Type B pancreatic cell (in vitro differentiated cells): ENCODE measurements at regions not wholly inside any gene's neighbourhood (a gene's known extent, or its start where the extent isn't known, plus 50 kb on each side); places are given as distances from the start of the nearest gene placed in this dataset.

Experiments
- DNase-seq: peaks from one replicate; pipeline ENCODE4 v3.0.0; 2021; ENCODE audit warnings: mixed read lengths; ENCODE audit not compliant: unreplicated experiment; ENCODE audit errors: extremely low spot score
- H3K27ac Mint-ChIP-seq: 2 replicates; pipeline ENCODE4 v1.8.0; 2021; ENCODE audit warnings: mild to moderate bottlenecking, mixed read lengths
- H3K27me3 Mint-ChIP-seq: 2 replicates; pipeline ENCODE4 v1.8.0; 2021; ENCODE audit warnings: mixed read lengths
- H3K36me3 Mint-ChIP-seq: 2 replicates; pipeline ENCODE4 v1.8.0; 2021; ENCODE audit warnings: mixed read lengths
- H3K4me1 Mint-ChIP-seq: one replicate; pipeline ENCODE4 v1.8.0; 2021; ENCODE audit warnings: mixed read lengths; ENCODE audit not compliant: unreplicated experiment
- H3K4me3 Mint-ChIP-seq: 2 replicates; pipeline ENCODE4 v1.8.0; 2021; ENCODE audit warnings: mild to moderate bottlenecking, mixed read lengths
- H3K9me3 Mint-ChIP-seq: 2 replicates; pipeline ENCODE4 v1.8.0; 2021; ENCODE audit warnings: mixed read lengths
- TF ChIP-seq, protein P1 (sequence below): fragments of 200-600 bp; sonication (generic); conservative IDR thresholded peaks from 2 replicates; pipeline ENCODE4 v1.5.0; 2021; ENCODE audit warnings: antibody characterized with exemption, mild to moderate bottlenecking

DNA sequence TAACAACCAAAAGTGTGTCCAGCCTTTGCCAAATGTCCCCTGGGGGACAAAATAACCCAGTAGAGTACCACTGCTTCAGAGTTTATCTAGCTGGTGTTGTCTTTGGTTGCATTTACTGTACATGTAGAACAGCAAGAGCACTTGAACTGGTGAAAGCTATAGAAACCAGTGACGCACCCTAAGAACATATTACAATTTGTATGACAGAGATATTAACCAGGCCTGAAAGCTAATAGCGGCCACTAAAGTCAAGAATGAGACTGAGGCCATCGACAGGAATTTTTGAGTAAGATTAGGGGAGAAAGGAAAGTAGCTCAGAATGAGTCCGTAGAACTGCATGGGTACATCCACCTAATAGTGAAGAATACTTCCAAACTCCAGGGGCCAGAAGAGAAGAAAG is 236.2 kb downstream of the MTERF1 start:
- Mint-ChIP-seq H3K4me1 (no peaks in the 10 kb centered on the region), H3K4me3 (no peak overlapping the region), H3K27me3 (peaks cover 4% of the 10 kb centered on the region), H3K27ac (no peak overlapping the region), H3K36me3 (no peaks in the 10 kb centered on the region), H3K9me3 (no peaks in the 10 kb centered on the region)
- DNase-seq = no peak
- TF ChIP-seq, protein P1, sequence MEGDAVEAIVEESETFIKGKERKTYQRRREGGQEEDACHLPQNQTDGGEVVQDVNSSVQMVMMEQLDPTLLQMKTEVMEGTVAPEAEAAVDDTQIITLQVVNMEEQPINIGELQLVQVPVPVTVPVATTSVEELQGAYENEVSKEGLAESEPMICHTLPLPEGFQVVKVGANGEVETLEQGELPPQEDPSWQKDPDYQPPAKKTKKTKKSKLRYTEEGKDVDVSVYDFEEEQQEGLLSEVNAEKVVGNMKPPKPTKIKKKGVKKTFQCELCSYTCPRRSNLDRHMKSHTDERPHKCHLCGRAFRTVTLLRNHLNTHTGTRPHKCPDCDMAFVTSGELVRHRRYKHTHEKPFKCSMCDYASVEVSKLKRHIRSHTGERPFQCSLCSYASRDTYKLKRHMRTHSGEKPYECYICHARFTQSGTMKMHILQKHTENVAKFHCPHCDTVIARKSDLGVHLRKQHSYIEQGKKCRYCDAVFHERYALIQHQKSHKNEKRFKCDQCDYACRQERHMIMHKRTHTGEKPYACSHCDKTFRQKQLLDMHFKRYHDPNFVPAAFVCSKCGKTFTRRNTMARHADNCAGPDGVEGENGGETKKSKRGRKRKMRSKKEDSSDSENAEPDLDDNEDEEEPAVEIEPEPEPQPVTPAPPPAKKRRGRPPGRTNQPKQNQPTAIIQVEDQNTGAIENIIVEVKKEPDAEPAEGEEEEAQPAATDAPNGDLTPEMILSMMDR = no peak

DNA sequence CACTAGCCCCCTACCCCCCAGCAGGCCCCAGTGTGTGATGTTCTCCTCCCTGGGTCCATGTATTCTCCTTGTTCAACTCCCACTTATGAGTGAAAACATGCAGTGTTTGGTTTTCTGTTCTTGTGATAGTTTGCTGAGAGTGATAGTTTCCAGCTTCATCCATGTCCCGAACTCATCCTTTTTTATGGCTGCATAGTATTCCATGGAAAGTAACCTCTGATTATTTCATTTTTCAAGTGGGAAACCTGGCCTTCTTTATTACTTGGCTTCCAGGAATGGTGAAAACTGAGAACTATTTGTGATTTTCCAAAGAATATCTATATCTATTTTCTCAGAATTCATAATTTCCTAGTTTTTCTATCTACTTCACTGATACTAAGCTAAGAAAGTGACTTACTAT is 235.0 kb downstream of the MTERF1 start:
- TF ChIP-seq, protein P1 = no peak
- Mint-ChIP-seq H3K27ac (no peak overlapping the region), H3K4me1 (no peaks in the 10 kb centered on the region), H3K36me3 (peaks cover 4% of the 10 kb centered on the region), H3K4me3 (no peak overlapping the region), H3K9me3 (peaks cover 4% of the 10 kb centered on the region), H3K27me3 (peaks cover 8% of the 10 kb centered on the region)
- no peak for DNase-seq

DNA sequence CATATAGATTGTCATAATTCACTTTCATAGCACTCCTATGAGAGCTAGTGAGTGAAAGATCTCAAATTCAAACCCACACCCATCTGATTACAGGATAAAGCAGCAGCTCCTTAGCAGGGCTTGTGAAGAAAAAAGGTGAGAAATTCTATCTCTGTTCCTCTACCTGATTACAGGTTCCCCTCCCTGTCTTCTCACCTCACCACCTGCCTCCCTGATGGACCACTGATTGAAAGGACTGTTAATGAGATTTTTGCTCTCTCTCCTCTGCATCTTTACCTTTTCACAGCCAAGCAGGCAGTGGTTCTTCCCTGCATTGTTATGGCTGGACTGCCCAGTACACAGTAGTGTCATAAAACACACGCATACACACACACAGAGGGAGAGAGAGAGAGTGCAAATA is 228.5 kb downstream of the MTERF1 start:
- H3K27ac Mint-ChIP-seq = no peak overlapping the region
- no peak overlapping the region for H3K4me3 Mint-ChIP-seq
- DNase-seq = no peak
- H3K4me1 Mint-ChIP-seq = peaks cover 12% of the 10 kb centered on the region
- TF ChIP-seq, protein P1 = no peak
- H3K27me3 Mint-ChIP-seq = peaks cover 10% of the 10 kb centered on the region
- peaks cover 4% of the 10 kb centered on the region for H3K36me3 Mint-ChIP-seq
- peaks cover 9% of the 10 kb centered on the region for H3K9me3 Mint-ChIP-seq

DNA sequence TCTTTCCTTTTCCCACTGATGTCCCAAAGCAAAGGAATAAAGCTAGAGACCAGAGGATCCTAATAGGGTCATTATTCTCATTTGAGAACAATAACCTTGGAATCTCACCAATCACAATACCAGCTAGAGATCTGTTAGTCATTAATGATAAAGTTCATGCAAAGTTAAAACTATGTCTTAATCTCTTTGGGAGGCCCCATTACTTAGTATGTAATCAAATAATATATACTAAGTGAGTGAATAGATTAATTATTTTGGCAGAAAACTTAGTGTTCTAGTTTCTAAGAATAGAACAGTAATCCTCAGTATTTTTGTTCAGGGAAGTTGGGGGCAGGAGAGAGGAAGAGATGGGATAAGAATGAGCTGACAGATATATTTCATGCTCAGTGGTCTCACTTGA is 227.2 kb downstream of the MTERF1 start:
- Mint-ChIP-seq H3K9me3 (peaks cover 9% of the 10 kb centered on the region), H3K4me1 (peaks cover 17% of the 10 kb centered on the region), H3K36me3 (peaks cover 4% of the 10 kb centered on the region), H3K4me3 (no peak overlapping the region), H3K27ac (no peak overlapping the region), H3K27me3 (peaks cover 10% of the 10 kb centered on the region)
- no peak for DNase-seq
- TF ChIP-seq, protein P1 = no peak

DNA sequence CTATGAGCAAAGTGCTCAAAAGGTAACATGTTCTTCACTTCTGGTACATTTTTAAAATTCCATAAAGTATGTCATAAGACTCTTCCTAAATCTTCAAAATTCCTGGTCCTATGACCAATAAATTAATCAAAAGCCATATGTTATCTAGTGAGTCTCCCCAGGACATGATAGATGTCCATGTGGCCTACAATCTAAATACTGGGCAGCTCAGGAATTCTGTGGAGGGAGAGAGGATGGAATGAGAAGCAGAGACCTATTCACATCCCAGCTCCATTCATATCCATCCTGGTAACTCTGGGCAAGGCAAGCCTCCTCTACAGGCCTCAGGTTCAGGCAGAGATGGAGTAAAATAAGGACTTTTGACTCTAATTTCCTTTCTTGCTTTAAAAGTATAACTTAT is 224.8 kb downstream of the MTERF1 start:
- H3K9me3 Mint-ChIP-seq = peaks cover 4% of the 10 kb centered on the region
- no peak for DNase-seq
- H3K27me3 Mint-ChIP-seq = peaks cover 5% of the 10 kb centered on the region
- H3K36me3 Mint-ChIP-seq = no peaks in the 10 kb centered on the region
- H3K27ac Mint-ChIP-seq = no peak overlapping the region
- TF ChIP-seq, protein P1 = no peak
- H3K4me3 Mint-ChIP-seq = no peak overlapping the region
- peaks cover 22% of the 10 kb centered on the region for H3K4me1 Mint-ChIP-seq
